ENCODE measurements at regions not wholly inside any gene's neighbourhood (a gene's known extent, or its start where the extent isn't known, plus 50 kb on each side); places are given as distances from the start of the nearest gene placed in this dataset.

GRCh38 chr2:47277987-47278386, 91.1 kb upstream of the EPCAM start:
- H3K4me3 ChIP-seq, result no peak overlapping the region
- no peak for ATAC-seq
- no peaks in the 10 kb centered on the region for H3K9me3 ChIP-seq
- H3K4me1 ChIP-seq, result peaks cover 4% of the 10 kb centered on the region
- no peak for TF ChIP-seq CTCF (IDR thresholded peaks at IDR 0.05)
- no peaks in the 10 kb centered on the region for H3K36me3 ChIP-seq
- intact Hi-C loops (cut with DNase I), result loop anchor here (10.0 kb wide), 1 partner anchor 283 kb away; no protein-coding TSS in a partner anchor
- H3K27me3 ChIP-seq, result no peaks in the 10 kb centered on the region
- DNase-seq, result no peak
- no peak overlapping the region for H3K27ac ChIP-seq

GRCh38 chr2:47277187-47277586, 91.9 kb upstream of the EPCAM start:
- ATAC-seq (no peak), DNase-seq (no peak)
- Histone ChIP-seq H3K36me3 (no peaks in the 10 kb centered on the region), H3K4me3 (no peak overlapping the region), H3K27ac (no peak overlapping the region), H3K9me3 (no peaks in the 10 kb centered on the region), H3K27me3 (no peaks in the 10 kb centered on the region), H3K4me1 (peaks cover 12% of the 10 kb centered on the region)
- intact Hi-C loops (cut with DNase I), result loop anchor here (10.0 kb wide), 1 partner anchor 282 kb away; no protein-coding TSS in a partner anchor
- TF ChIP-seq CTCF (IDR thresholded peaks at IDR 0.05), result no peak

- ATAC-seq (no peak), DNase-seq (no peak)
- H3K36me3 ChIP-seq, result no peaks in the 10 kb centered on the region
- intact Hi-C loops (cut with DNase I), result loop anchor here (10.0 kb wide), 1 partner anchor 281 kb away; no protein-coding TSS in a partner anchor
- no peak overlapping the region for H3K27ac ChIP-seq
- H3K4me3 ChIP-seq, result no peak overlapping the region
- peaks cover 16% of the 10 kb centered on the region for H3K4me1 ChIP-seq
- H3K9me3 ChIP-seq, result no peaks in the 10 kb centered on the region
- no peaks in the 10 kb centered on the region for H3K27me3 ChIP-seq
- TF ChIP-seq CTCF (IDR thresholded peaks at IDR 0.05), result no peak
Observed at GRCh38 chr2:47276061-47276460, 93.0 kb upstream of the EPCAM start.

- no peaks in the 10 kb centered on the region for H3K9me3 ChIP-seq
- no peaks in the 10 kb centered on the region for H3K27me3 ChIP-seq
- H3K4me3 ChIP-seq, result no peak overlapping the region
- no peak for TF ChIP-seq CTCF (IDR thresholded peaks at IDR 0.05)
- DNase-seq (no peak), ATAC-seq (no peak)
- H3K4me1 ChIP-seq, result peaks cover 16% of the 10 kb centered on the region
- no peaks in the 10 kb centered on the region for H3K36me3 ChIP-seq
- intact Hi-C loops (cut with DNase I), result loop anchor here (10.0 kb wide), 1 partner anchor 279 kb away; no protein-coding TSS in a partner anchor
- no peak overlapping the region for H3K27ac ChIP-seq
Observed at GRCh38 chr2:47274054-47274782, 94.9 kb upstream of the EPCAM start.

- no peaks in the 10 kb centered on the region for H3K36me3 ChIP-seq
- H3K4me3 ChIP-seq, result peak overlapping the region; percentile 46
- intact Hi-C loops (cut with DNase I), result loop anchor here (10.0 kb wide), 1 partner anchor 278 kb away; no protein-coding TSS in a partner anchor
- peak overlapping the region; percentile 51 for H3K27ac ChIP-seq
- DNase-seq (no peak), ATAC-seq (no peak)
- TF ChIP-seq CTCF (IDR thresholded peaks at IDR 0.05), result no peak
- no peaks in the 10 kb centered on the region for H3K9me3 ChIP-seq
- peaks cover 16% of the 10 kb centered on the region for H3K4me1 ChIP-seq
- no peaks in the 10 kb centered on the region for H3K27me3 ChIP-seq
Observed at GRCh38 chr2:47272905-47273758, 96.0 kb upstream of the EPCAM start.
